Prostate gland (tissue), 2 donors: ENCODE measurements at regions not wholly inside any gene's neighbourhood (a gene's known extent, or its start where the extent isn't known, plus 50 kb on each side); places are given as distances from the start of the nearest gene placed in this dataset.

Experiments used
- DNase-seq: peaks from one replicate; pipeline ENCODE4 v3.0.0-alpha.2; 2019; ENCODE audit warnings: low spot score
- H3K27ac ChIP-seq, 2 donors: fragments of 200-600 bp; sonication (generic); 2 replicates each; pipeline ENCODE4 v1.5.1; 2017 to 2019
- H3K27me3 ChIP-seq: fragments of 200-600 bp; sonication (generic); replicated peaks from 2 replicates; pipeline ENCODE4 v1.5.1; 2019; ENCODE audit not compliant: insufficient read depth
- H3K36me3 ChIP-seq, 2 donors: fragments of 200-600 bp; sonication (generic); 1 replicate in 1 of 2; 2 replicates in 1 of 2; pipeline versions ENCODE4 v1.5.1 to v1.8.1; 2017 to 2019
- H3K4me1 ChIP-seq: fragments of 200-600 bp; sonication (generic); replicated peaks from 2 replicates; pipeline ENCODE4 v1.5.1; 2019
- H3K4me3 ChIP-seq, 2 donors: fragments of 200-600 bp; sonication (generic); 2 replicates each; pipeline ENCODE4 v1.5.1; 2017 to 2019
- H3K9me3 ChIP-seq: fragments of 200-600 bp; sonication (generic); 2 replicates; pipeline ENCODE4 v1.5.1; 2017
- POLR2A ChIP-seq: fragments of 450-650 bp; IDR thresholded peaks from one replicate; pipeline ENCODE4 v1.6.1; 2016; ENCODE audit warnings: antibody characterized with exemption, mild to moderate bottlenecking
- POLR2AphosphoS5 ChIP-seq: sonication (generic); formaldehyde crosslinking; IDR thresholded peaks from one replicate; pipeline ENCODE4 v1.6.1; 2017; ENCODE audit warnings: antibody characterized with exemption
- WGBS: methylation state at CpG from one replicate; pipeline ENCODE4 v1.1.5; 2018; 5-methylcytosine and 5-hydroxymethylcytosine counted together
- intact Hi-C: fragments of 100-400 bp; cut with DNase I; formaldehyde crosslinking; loops from one replicate; pipeline ENCODE4 v1.14.2; 2022
- TF ChIP-seq, protein P1 (sequence below), 4 experiments: fragments of 200-600 bp in 2 of 4; fragments of 450-650 bp in 2 of 4; sonication (generic) in 2 of 4; IDR thresholded peaks; 1 replicate in 3 of 4; 2 replicates in 1 of 4; pipeline ENCODE4 v1.5.1; 2016 to 2019; ENCODE audit warnings: antibody characterized with exemption in 4 of 4, mild to moderate bottlenecking in 2 of 4, moderate library complexity in 2 of 4

DNA sequence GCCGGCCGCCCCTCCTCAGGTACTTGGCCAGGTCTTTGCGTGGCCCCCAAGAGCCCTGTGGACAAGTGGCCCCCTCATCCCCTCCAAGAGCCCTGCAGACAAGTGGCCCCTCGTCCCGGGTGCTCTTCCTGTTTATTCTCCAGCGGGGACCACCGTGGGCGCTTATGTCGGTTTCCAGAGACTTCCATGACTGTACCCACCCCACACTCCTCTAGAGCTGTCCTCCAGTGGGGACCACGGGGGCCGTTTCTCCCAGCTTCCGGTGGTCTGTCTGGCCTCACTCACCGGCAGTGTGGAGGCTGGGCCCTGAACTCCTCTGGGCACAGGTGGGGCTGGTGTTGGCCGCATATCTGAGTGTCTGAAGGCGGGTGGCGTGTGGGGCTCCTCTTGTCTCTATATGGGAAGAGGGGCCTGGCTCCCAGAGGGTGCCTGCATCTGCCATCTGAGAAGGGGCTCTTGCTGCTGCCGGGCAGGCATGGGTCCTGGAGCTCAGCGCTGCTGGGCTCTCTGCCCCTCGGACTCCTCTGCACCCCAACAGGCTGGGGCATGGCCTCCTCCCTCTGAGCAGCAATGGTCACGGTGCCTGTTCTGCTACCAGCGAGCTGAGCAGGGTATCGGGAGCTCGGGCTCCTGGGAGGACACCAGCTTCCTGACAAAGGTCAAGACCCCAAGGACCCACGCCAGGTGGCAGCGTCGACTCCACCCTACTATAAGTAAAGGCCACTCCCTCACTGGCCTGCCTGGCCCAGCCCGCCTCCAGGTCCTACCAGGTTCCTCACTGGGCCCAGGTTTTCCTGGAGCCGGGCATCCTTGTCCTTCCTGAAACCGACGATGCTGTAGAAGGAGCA is 1264.3 kb downstream of the BRD1 start:
- peaks cover 7% of the 10 kb centered on the region for H3K27me3 ChIP-seq
- no peaks in the 10 kb centered on the region for H3K4me1 ChIP-seq
- H3K36me3 ChIP-seq: no peaks in the 10 kb centered on the region
- DNase-seq: no peak
- H3K27ac ChIP-seq: no peak overlapping the region
- H3K9me3 ChIP-seq: no peaks in the 10 kb centered on the region
- intact Hi-C loops: no loop called here
- no peak overlapping the region for H3K4me3 ChIP-seq
- TF ChIP-seq, protein P1, sequence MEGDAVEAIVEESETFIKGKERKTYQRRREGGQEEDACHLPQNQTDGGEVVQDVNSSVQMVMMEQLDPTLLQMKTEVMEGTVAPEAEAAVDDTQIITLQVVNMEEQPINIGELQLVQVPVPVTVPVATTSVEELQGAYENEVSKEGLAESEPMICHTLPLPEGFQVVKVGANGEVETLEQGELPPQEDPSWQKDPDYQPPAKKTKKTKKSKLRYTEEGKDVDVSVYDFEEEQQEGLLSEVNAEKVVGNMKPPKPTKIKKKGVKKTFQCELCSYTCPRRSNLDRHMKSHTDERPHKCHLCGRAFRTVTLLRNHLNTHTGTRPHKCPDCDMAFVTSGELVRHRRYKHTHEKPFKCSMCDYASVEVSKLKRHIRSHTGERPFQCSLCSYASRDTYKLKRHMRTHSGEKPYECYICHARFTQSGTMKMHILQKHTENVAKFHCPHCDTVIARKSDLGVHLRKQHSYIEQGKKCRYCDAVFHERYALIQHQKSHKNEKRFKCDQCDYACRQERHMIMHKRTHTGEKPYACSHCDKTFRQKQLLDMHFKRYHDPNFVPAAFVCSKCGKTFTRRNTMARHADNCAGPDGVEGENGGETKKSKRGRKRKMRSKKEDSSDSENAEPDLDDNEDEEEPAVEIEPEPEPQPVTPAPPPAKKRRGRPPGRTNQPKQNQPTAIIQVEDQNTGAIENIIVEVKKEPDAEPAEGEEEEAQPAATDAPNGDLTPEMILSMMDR (IDR thresholded peaks at IDR 0.05): no peak
- TF ChIP-seq POLR2AphosphoS5 (no peak), POLR2A (no peak)
- 91% methylated on average over 29 of the region's 30 CpGs for WGBS

DNA sequence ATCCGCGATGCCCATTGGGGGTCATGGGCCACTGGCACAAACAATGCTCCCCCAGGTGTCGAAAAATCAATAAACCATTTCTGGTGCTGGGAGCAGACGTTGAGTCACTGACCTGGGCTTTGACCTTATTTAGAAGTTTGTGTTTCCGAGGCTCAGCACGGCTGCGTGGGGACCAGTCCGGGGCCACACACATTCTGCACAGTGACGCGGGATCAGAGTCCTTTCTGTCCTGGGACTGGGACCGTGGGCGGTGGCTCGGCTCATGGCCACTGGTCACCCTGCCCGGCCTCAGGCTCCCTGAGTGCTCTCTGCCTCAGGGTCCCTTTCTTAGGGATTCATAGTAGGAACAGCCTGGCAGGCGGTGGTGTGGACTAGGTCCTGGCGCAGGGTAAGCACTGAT is 1266.0 kb downstream of the BRD1 start:
- Histone ChIP-seq H3K27me3 (no peaks in the 10 kb centered on the region), H3K4me3 (no peak overlapping the region), H3K27ac (no peak overlapping the region), H3K36me3 (no peaks in the 10 kb centered on the region), H3K4me1 (no peaks in the 10 kb centered on the region), H3K9me3 (no peaks in the 10 kb centered on the region)
- WGBS: 91% methylated on average over 16 of the region's 16 CpGs
- intact Hi-C loops: no loop called here
- no peak for DNase-seq
- TF ChIP-seq, protein P1 (IDR thresholded peaks at IDR 0.05): no peak
- TF ChIP-seq POLR2AphosphoS5 (no peak), POLR2A (no peak)

GRCh38 chr22:48560836-48561235 is 1266.8 kb downstream of the BRD1 start:
- Histone ChIP-seq H3K9me3 (no peaks in the 10 kb centered on the region), H3K4me3 (no peak overlapping the region), H3K27me3 (no peaks in the 10 kb centered on the region), H3K27ac (no peak overlapping the region), H3K36me3 (no peaks in the 10 kb centered on the region), H3K4me1 (no peaks in the 10 kb centered on the region)
- DNase-seq: no peak
- TF ChIP-seq POLR2AphosphoS5: no peak
- TF ChIP-seq POLR2A: no peak
- TF ChIP-seq, protein P1 (IDR thresholded peaks at IDR 0.05): no peak
- WGBS: 90% methylated on average over 5 of the region's 5 CpGs
- intact Hi-C loops: no loop called here

- Histone ChIP-seq H3K36me3 (no peaks in the 10 kb centered on the region), H3K27ac (no peak overlapping the region), H3K9me3 (no peaks in the 10 kb centered on the region), H3K27me3 (no peaks in the 10 kb centered on the region), H3K4me1 (no peaks in the 10 kb centered on the region), H3K4me3 (no peak overlapping the region)
- TF ChIP-seq POLR2AphosphoS5 (no peak), POLR2A (no peak)
- TF ChIP-seq, protein P1 (IDR thresholded peaks at IDR 0.05): no peak
- no peak for DNase-seq
- WGBS: 90% methylated on average over 9 of the region's 9 CpGs
- intact Hi-C loops: no loop called here
These were observed 1267.3 kb downstream of the BRD1 start for GRCh38 chr22:48560389-48560751.
